GM12875 (cell line): ENCODE measurements at regions not wholly inside any gene's neighbourhood (a gene's known extent, or its start where the extent isn't known, plus 50 kb on each side); places are given as distances from the start of the nearest gene placed in this dataset.

Experiments used
- H3K4me3 ChIP-seq: one replicate; pipeline ENCODE4 v1.5.1; 2011; ENCODE audit warnings: low read depth, low read length, control low read depth
- TF ChIP-seq, protein P1 (sequence below): IDR thresholded peaks from 2 replicates; pipeline ENCODE4 v1.5.1; 2011; ENCODE audit warnings: low read depth, mild to moderate bottlenecking, control low read depth, inconsistent platforms, low read length, moderate library complexity, borderline replicate concordance; ENCODE audit not compliant: insufficient read depth

DNA sequence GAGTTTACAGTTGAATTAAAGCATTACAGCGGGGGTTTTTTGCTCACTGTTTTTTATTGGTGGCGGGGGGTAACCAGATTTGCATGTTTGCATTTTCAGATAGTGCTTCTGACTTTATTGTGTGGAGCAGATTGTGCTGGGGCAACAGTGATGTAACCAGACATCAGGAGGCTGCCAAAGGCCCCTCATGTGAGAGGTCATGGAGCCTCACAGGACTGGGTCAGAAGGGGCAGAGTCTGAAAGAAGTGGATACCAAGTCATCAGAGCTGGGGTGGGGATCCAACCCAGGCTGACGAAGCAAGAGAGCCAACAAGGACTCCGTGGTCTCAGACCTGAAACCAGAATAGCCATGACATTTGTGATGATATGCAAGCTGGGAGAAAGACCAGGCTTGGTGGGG is 259.4 kb upstream of the TAS2R1 start:
- no peak overlapping the region for H3K4me3 ChIP-seq
- TF ChIP-seq, protein P1, sequence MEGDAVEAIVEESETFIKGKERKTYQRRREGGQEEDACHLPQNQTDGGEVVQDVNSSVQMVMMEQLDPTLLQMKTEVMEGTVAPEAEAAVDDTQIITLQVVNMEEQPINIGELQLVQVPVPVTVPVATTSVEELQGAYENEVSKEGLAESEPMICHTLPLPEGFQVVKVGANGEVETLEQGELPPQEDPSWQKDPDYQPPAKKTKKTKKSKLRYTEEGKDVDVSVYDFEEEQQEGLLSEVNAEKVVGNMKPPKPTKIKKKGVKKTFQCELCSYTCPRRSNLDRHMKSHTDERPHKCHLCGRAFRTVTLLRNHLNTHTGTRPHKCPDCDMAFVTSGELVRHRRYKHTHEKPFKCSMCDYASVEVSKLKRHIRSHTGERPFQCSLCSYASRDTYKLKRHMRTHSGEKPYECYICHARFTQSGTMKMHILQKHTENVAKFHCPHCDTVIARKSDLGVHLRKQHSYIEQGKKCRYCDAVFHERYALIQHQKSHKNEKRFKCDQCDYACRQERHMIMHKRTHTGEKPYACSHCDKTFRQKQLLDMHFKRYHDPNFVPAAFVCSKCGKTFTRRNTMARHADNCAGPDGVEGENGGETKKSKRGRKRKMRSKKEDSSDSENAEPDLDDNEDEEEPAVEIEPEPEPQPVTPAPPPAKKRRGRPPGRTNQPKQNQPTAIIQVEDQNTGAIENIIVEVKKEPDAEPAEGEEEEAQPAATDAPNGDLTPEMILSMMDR: no peak

DNA sequence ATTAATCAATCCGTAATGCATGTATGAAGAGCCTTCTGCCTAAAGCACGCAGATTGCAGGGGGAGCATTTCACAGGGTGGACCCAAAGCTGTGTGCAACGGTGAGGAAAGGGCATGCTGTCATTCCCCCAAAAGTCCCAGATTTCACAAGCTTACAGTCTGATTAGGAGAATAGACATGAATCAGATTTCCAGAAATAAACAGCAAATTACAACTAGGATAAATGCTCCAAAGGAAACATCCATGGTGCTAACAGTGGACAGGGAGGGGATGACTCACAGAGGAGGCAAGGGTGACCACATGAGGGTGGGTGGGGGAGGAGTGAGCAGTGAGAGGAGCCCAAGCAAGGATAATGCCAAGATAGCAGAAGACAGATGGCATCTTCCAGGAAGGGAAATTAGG is 258.4 kb upstream of the TAS2R1 start:
- TF ChIP-seq, protein P1: no peak
- no peak overlapping the region for H3K4me3 ChIP-seq

DNA sequence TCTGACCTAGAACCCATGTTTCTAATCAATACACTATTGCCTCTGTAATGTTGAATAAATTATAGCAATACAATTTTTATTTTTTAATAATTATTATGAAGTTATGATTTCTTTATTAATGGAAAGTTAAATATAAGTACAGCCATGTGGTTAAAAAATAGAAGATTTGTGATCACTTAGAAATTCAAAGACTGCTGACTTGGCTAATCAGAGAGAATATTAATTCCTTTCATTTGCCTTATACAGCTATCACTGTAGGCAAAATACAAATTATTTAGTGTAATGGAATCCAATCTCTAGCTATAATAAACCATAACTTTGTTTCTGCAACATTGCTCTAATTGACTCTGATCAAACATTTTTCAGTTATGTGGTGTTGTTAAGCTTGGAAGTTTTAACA is 255.0 kb upstream of the TAS2R1 start:
- H3K4me3 ChIP-seq: no peak overlapping the region
- TF ChIP-seq, protein P1: no peak

DNA sequence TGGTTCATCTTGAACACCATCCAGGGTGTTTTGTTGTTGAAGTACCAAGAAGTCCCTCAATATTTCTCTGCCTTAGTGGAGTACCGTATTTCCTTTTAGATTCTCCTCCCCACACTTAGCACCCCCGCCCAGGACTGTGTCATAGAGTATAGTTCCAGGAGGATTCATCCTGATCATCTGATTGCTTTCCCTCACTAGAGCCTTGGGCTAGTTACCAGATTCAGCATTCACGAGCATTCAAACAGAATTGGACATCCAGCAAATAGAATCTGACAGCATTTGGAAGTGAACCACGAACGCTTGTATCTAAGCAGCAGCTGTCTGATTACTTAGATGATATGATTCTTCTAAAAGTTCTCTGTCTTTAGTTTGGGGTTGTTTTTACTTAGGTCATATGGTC is 248.1 kb upstream of the TAS2R1 start:
- TF ChIP-seq, protein P1: no peak
- no peak overlapping the region for H3K4me3 ChIP-seq

DNA sequence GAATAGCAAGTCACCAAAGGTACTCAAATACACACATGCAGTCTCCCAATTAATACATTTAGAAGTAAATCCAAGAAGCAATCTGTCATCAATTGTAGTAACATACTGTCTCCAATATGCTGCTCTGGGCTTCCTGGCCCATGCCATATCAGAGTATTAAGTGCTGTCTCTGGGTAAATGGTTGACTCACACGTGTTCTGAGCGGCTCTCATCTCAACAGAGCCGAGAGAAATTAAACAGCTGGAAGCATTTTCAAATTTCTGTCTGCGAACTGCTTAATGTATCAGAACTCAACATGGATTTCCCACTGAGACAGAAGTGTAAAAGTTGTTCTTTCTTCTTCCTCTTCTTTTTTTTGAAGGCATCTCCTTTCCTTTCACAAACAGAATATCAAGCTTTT is 247.3 kb upstream of the TAS2R1 start:
- no peak overlapping the region for H3K4me3 ChIP-seq
- TF ChIP-seq, protein P1: no peak

DNA sequence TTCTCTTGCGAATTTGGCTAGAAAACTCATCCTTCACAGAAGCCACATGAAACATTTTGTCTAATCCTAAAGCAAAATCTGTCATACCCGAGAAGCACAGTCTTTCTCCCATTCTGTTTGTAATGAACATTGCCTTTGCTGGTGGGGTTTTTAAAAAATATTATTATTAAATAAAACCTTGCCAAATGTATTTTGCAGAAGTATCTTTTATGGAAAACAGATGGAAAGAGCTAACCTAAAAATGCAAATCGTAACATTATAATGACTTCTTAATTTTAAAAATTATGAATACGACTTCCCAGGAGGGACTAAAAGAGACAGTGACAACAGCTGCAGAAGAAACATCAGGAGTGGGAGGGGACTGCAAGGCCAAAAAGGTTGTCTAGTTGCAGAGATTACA is 246.3 kb upstream of the TAS2R1 start:
- TF ChIP-seq, protein P1: no peak
- H3K4me3 ChIP-seq: no peak overlapping the region

DNA sequence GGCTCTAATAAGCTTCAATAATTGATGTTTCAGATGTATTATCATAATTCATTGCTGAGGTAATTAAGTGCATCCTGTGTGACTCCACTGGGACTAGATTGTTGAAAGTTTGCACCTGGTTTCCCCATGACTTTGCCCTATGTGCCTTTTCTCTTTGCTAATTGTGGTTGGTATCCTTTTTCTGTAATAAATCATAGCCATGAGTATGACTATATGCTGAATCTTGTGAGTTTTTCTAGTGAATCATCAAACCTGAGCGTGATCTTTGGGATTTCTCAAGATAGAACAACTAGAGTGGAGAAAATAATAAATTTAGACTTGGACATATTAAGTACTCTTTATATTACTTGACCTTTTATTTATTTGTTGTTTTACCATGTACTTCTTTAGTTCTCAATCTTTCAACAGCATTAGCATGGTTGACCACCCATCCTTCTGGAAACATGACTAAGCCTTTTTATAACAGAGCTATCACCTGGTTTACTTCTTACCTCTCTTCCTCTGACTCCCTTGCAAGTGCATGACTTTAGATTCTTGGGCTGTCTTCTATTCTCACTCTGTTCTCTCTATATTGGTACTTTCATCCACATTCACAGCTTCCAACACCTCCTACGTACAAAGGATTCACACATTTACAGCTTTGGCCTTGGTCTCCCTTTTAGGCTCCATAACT is 239.6 kb upstream of the TAS2R1 start:
- H3K4me3 ChIP-seq: no peak overlapping the region
- TF ChIP-seq, protein P1: no peak
